PC-9 (cell line): ENCODE measurements at regions not wholly inside any gene's neighbourhood (a gene's known extent, or its start where the extent isn't known, plus 50 kb on each side); places are given as distances from the start of the nearest gene placed in this dataset.

Experiments
- CTCF ChIP-seq: fragments of 200-600 bp; sonication (generic); conservative IDR thresholded peaks from 2 replicates; pipeline ENCODE4 v1.6.1; 2017; ENCODE audit warnings: mixed run types, antibody characterized with exemption, mild to moderate bottlenecking, moderate library complexity
- EZH2 ChIP-seq: fragments of 200-600 bp; sonication (generic); IDR thresholded peaks from 2 replicates; pipeline ENCODE4 v1.8.0; 2017; ENCODE audit warnings: antibody characterized with exemption, low read depth

GRCh38 chr19:23832717-23833327 is 74.1 kb upstream of the ZNF681 start:
- no peak for TF ChIP-seq CTCF
- TF ChIP-seq EZH2, result no peak
